Smooth muscle cell (in vitro differentiated cells): ENCODE measurements at regions not wholly inside any gene's neighbourhood (a gene's known extent, or its start where the extent isn't known, plus 50 kb on each side); places are given as distances from the start of the nearest gene placed in this dataset.
"Not testable (repeated sequence)": the region's sequence is repeated elsewhere in the genome, so short reads cannot be mapped to it uniquely, and the experiment has no call there.

ENCODE experiments used
- DNase-seq: peaks from one replicate; lab custom pipeline; 2025; ENCODE audit not compliant: unreplicated experiment; lab: John Stamatoyannopoulos, UW
- H2AFZ ChIP-seq: fragments of 200-600 bp; sonication (generic); 2 replicates; pipeline ENCODE4 v1.6.0; 2016; ENCODE audit warnings: antibody characterized with exemption, low read depth, mild to moderate bottlenecking
- H3F3A ChIP-seq: fragments of 200-600 bp; sonication (generic); 2 replicates; pipeline ENCODE4 v1.6.0; 2017; ENCODE audit warnings: antibody characterized with exemption, low read depth
- H3K27ac ChIP-seq: fragments of 200-600 bp; sonication (generic); 2 replicates; pipeline ENCODE4 v1.5.1; 2016; ENCODE audit warnings: low read depth, mild to moderate bottlenecking
- H3K27me3 ChIP-seq: fragments of 200-600 bp; sonication (generic); 2 replicates; pipeline ENCODE4 v1.6.1; 2016; ENCODE audit warnings: low read depth, mild to moderate bottlenecking
- H3K36me3 ChIP-seq: fragments of 200-600 bp; sonication (generic); 2 replicates; pipeline ENCODE4 v1.5.1; 2016; ENCODE audit warnings: low read depth
- H3K4me1 ChIP-seq: fragments of 200-600 bp; sonication (generic); 2 replicates; pipeline ENCODE4 v1.5.1; 2016; ENCODE audit warnings: low read depth
- H3K4me2 ChIP-seq: fragments of 200-600 bp; sonication (generic); 2 replicates; pipeline ENCODE4 v1.6.0; 2016; ENCODE audit warnings: mild to moderate bottlenecking
- H3K4me3 ChIP-seq: fragments of 200-600 bp; sonication (generic); 2 replicates; pipeline ENCODE4 v1.5.1; 2016; ENCODE audit warnings: mild to moderate bottlenecking
- H3K79me2 ChIP-seq: fragments of 200-600 bp; sonication (generic); 2 replicates; pipeline ENCODE4 v1.6.0; 2016; ENCODE audit warnings: low read depth, mild to moderate bottlenecking
- H3K9ac ChIP-seq: fragments of 200-600 bp; sonication (generic); 2 replicates; pipeline ENCODE4 v1.6.0; 2016; ENCODE audit warnings: low read depth
- H3K9me3 ChIP-seq: fragments of 200-600 bp; sonication (generic); replicated peaks from 2 replicates; pipeline ENCODE4 v1.5.1; 2016; ENCODE audit warnings: low read depth
- H4K20me1 ChIP-seq: fragments of 200-600 bp; sonication (generic); 2 replicates; pipeline ENCODE4 v1.6.0; 2016; ENCODE audit warnings: low read depth
- CTCF ChIP-seq: fragments of 200-600 bp; sonication (generic); IDR thresholded peaks from 2 replicates; pipeline ENCODE4 v1.5.1; 2017; ENCODE audit warnings: borderline replicate concordance, mild to moderate bottlenecking, antibody characterized with exemption; ENCODE audit not compliant: insufficient read depth, poor library complexity, severe bottlenecking
- WGBS: methylation state at CpG from one replicate; pipeline ENCODE4 v1.1.7; 2016; ENCODE audit warnings: low lambda C conversion rate; 5-methylcytosine and 5-hydroxymethylcytosine counted together

DNA sequence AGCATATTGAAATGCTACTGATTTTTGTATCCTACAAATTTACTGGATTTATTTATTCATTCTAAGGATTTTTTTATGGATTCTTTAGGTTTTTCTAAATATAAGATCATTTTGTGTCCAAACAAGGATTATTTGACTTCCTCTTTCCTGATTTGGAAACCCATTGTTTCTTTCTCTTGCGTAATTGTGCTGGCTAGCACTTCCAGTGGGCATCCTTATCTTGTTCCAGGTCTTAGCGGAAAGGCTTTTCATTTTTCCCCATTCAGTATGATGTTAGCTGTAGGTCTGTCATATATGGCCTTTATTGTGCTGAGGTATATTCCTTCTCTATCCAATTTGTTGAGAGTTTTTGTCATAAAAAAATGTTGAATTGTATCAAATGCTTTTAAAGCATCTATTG lies 57.2 kb upstream of the RHOJ start:
- no peaks in the 10 kb centered on the region for H3K4me1 ChIP-seq
- no peak overlapping the region for H2AFZ ChIP-seq
- no peak overlapping the region for H3K4me2 ChIP-seq
- no peaks in the 10 kb centered on the region for H3F3A ChIP-seq
- no peaks in the 10 kb centered on the region for H3K27me3 ChIP-seq
- H3K9me3 ChIP-seq, result no peaks in the 10 kb centered on the region
- no peaks in the 10 kb centered on the region for H3K36me3 ChIP-seq
- H4K20me1 ChIP-seq, result no peaks in the 10 kb centered on the region
- no peak overlapping the region for H3K27ac ChIP-seq
- H3K9ac ChIP-seq, result no peak overlapping the region
- no peak overlapping the region for H3K4me3 ChIP-seq
- no peak for TF ChIP-seq CTCF
- DNase-seq, result no peak
- WGBS, result 93% methylated on average over 2 of the region's 2 CpGs
- no peaks in the 10 kb centered on the region for H3K79me2 ChIP-seq

DNA sequence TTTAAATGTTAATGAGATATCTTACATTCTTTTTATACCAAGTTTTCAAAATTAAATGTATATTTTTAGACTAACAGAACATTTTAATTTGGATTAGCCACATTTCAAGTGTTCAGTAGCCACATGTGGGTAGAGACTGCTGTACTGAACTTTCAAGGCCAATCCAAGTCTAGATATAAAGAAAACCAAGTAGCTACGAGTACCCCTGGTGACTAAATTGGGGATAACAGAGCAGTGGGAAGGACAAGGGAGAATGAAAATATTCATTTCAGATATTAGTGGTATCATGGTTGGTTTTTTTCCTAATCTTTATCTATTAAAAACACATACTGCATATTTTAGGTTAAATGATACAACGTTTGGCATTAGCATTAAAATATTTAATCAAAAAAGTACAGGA lies 69.4 kb upstream of the RHOJ start:
- no peaks in the 10 kb centered on the region for H3K27me3 ChIP-seq
- no peak overlapping the region for H3K4me2 ChIP-seq
- no peaks in the 10 kb centered on the region for H3K9me3 ChIP-seq
- no peak overlapping the region for H2AFZ ChIP-seq
- H3K9ac ChIP-seq, result no peak overlapping the region
- H3K27ac ChIP-seq, result no peak overlapping the region
- H3F3A ChIP-seq, result no peaks in the 10 kb centered on the region
- H4K20me1 ChIP-seq, result no peaks in the 10 kb centered on the region
- H3K79me2 ChIP-seq, result no peaks in the 10 kb centered on the region
- TF ChIP-seq CTCF, result peak; percentile 49
- whole genome bisulfite sequencing, result 35% methylated on average over 2 of the region's 2 CpGs
- H3K4me3 ChIP-seq, result no peak overlapping the region
- no peaks in the 10 kb centered on the region for H3K36me3 ChIP-seq
- H3K4me1 ChIP-seq, result no peaks in the 10 kb centered on the region
- DNase-seq, result no peak

GRCh38 chr14:63130531-63130930 lies 73.7 kb upstream of the RHOJ start:
- no peak for DNase-seq
- TF ChIP-seq CTCF, result no peak
- Histone ChIP-seq H3K27me3 (no peaks in the 10 kb centered on the region), H3K27ac (no peak overlapping the region), H3K4me3 (no peak overlapping the region), H3K4me1 (no peaks in the 10 kb centered on the region), H2AFZ (no peak overlapping the region), H3K79me2 (no peaks in the 10 kb centered on the region), H3K4me2 (no peak overlapping the region), H4K20me1 (no peaks in the 10 kb centered on the region), H3K9ac (no peak overlapping the region), H3F3A (no peaks in the 10 kb centered on the region), H3K36me3 (no peaks in the 10 kb centered on the region), H3K9me3 (no peaks in the 10 kb centered on the region)
- 57% methylated on average over 4 of the region's 4 CpGs for WGBS

DNA sequence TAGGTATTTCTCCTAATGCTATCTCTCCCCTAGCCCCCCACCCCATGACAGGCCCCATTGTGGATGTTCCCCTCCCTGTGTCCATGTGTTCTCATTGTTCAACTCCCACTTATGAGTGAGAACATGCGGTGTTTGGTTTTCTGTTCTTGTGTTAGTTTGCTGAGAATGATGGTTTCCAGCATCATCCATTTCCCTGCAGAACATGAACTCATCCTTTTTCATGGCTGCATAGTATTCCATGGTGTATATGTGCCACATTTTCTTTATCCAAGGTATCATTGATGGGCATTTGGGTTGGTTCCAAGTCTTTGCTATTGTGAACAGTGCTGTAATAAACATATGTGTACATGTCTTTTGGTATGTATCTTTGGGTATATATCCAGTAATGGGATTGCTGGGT lies 61.2 kb upstream of the KCNH5 start:
- not testable (repeated sequence) for H2AFZ ChIP-seq, H3K27ac ChIP-seq, H3F3A ChIP-seq, H3K9me3 ChIP-seq, H3K36me3 ChIP-seq, H3K9ac ChIP-seq, H3K79me2 ChIP-seq, H4K20me1 ChIP-seq, DNase-seq, H3K27me3 ChIP-seq, H3K4me1 ChIP-seq, H3K4me2 ChIP-seq, H3K4me3 ChIP-seq
- WGBS, result 92% methylated on average over 1 of the region's 1 CpG
